Osteoblast (primary cell): ENCODE measurements at regions not wholly inside any gene's neighbourhood (a gene's known extent, or its start where the extent isn't known, plus 50 kb on each side); places are given as distances from the start of the nearest gene placed in this dataset.

Source experiments
- DNase-seq: peaks from one replicate; pipeline ENCODE4 v3.0.0; 2011; ENCODE audit warnings: low spot score, mixed read lengths; ENCODE audit not compliant: insufficient read length; ENCODE audit errors: missing footprints
- H2AFZ ChIP-seq: 2 replicates; pipeline ENCODE4 v1.6.0; 2011; ENCODE audit warnings: mild to moderate bottlenecking, low read length
- H3K27ac ChIP-seq: 2 replicates; pipeline ENCODE4 v1.5.1; 2011; ENCODE audit warnings: mild to moderate bottlenecking, low read depth, low read length, moderate library complexity
- H3K27me3 ChIP-seq: 2 replicates; pipeline ENCODE4 v1.6.0; 2012; ENCODE audit warnings: mild to moderate bottlenecking, control low read depth, inconsistent platforms, low read length, moderate library complexity; ENCODE audit not compliant: insufficient read depth
- H3K36me3 ChIP-seq: 2 replicates; pipeline ENCODE4 v1.5.1; 2011; ENCODE audit warnings: mild to moderate bottlenecking, low read length, control low read depth, moderate library complexity; ENCODE audit not compliant: insufficient read depth
- H3K4me1 ChIP-seq: 2 replicates; pipeline ENCODE4 v1.5.1; 2011; ENCODE audit warnings: mild to moderate bottlenecking, low read length, control low read depth, moderate library complexity; ENCODE audit not compliant: insufficient read depth
- H3K4me2 ChIP-seq: 2 replicates; pipeline ENCODE4 v1.6.0; 2011; ENCODE audit warnings: mild to moderate bottlenecking, low read length; ENCODE audit not compliant: insufficient read depth
- H3K4me3 ChIP-seq: fragments of 200-600 bp; sonication (generic); 3 replicates; pipeline ENCODE4 v1.5.1; 2012; ENCODE audit warnings: mild to moderate bottlenecking, low read length, inconsistent platforms; ENCODE audit not compliant: insufficient read depth
- H3K79me2 ChIP-seq: 2 replicates; pipeline ENCODE4 v1.6.0; 2012; ENCODE audit warnings: mild to moderate bottlenecking, low read length, control low read depth, inconsistent platforms; ENCODE audit not compliant: insufficient read depth
- H3K9me3 ChIP-seq: 2 replicates; pipeline ENCODE4 v1.5.1; 2011; ENCODE audit warnings: low read depth, low read length, control low read depth
- H4K20me1 ChIP-seq: 2 replicates; pipeline ENCODE4 v1.6.0; 2012; ENCODE audit warnings: mild to moderate bottlenecking, low read length, control low read depth; ENCODE audit not compliant: insufficient read depth
- CTCF ChIP-seq: IDR thresholded peaks from 2 replicates; pipeline ENCODE4 v1.5.1; 2011; ENCODE audit warnings: mild to moderate bottlenecking, low read depth, low read length, moderate library complexity; ENCODE audit errors: extremely low read depth

GRCh38 chr22:47851586-47851985, 1089.1 kb downstream of the TBC1D22A start:
- Histone ChIP-seq H2AFZ (no peak overlapping the region), H3K36me3 (no peaks in the 10 kb centered on the region), H3K79me2 (no peaks in the 10 kb centered on the region), H4K20me1 (no peaks in the 10 kb centered on the region), H3K9me3 (no peaks in the 10 kb centered on the region), H3K4me2 (no peak overlapping the region), H3K4me3 (no peak overlapping the region), H3K27ac (no peak overlapping the region), H3K4me1 (no peaks in the 10 kb centered on the region), H3K27me3 (no peaks in the 10 kb centered on the region)
- DNase-seq: no peak
- no peak for TF ChIP-seq CTCF

DNA sequence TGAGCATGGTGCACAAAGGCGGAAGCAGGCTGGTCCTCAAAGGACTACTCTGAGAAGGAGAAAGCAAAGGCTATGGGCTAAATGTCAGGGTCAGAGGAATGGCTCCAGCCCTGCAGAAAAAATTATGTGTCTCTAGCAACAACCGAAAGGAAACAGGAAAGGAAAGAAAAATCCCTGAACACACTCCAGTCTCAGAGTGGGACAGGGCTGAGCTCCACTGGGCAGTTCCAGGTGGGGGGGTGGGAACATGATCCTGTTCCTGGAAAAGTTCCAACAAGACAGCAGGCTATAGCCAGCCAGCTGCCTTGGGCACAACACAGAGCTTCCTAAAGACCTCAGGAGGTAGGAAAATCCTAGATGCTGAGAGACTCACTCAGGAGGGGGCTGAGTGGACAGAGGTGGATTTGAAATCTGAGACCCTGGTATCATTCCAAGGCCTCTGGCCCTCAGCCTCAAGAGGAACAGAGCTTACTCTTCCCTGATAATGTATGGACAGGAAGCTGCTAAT, 1088.2 kb downstream of the TBC1D22A start:
- no peak for DNase-seq
- no peaks in the 10 kb centered on the region for H3K27me3 ChIP-seq
- H3K79me2 ChIP-seq: no peaks in the 10 kb centered on the region
- no peak overlapping the region for H3K4me3 ChIP-seq
- no peaks in the 10 kb centered on the region for H3K36me3 ChIP-seq
- no peaks in the 10 kb centered on the region for H3K4me1 ChIP-seq
- H3K27ac ChIP-seq: no peak overlapping the region
- TF ChIP-seq CTCF: no peak
- no peaks in the 10 kb centered on the region for H3K9me3 ChIP-seq
- no peak overlapping the region for H3K4me2 ChIP-seq
- no peak overlapping the region for H2AFZ ChIP-seq
- no peaks in the 10 kb centered on the region for H4K20me1 ChIP-seq

DNA sequence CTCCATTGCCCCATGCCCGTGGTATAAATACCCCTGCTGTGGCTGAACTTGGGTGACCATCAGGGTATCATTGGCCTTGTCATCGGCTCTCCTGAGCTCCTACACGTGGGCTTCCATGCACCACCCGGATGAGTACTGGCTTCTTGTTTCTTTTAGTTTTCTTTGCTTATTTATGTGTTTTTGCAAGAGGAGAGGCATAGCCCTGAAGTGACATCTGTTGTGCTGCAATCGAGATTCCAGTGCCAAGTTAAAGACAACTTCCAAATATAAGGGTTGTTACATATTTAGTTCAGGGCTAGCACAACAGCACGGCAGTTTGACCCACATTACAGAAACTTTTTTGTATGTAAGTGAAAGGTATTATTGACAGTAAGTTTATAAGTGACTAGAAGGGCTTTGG, 1087.1 kb downstream of the TBC1D22A start:
- Histone ChIP-seq H4K20me1 (no peaks in the 10 kb centered on the region), H2AFZ (no peak overlapping the region), H3K9me3 (no peaks in the 10 kb centered on the region), H3K79me2 (no peaks in the 10 kb centered on the region), H3K4me3 (no peak overlapping the region), H3K4me1 (no peaks in the 10 kb centered on the region), H3K27ac (no peak overlapping the region), H3K27me3 (no peaks in the 10 kb centered on the region), H3K36me3 (no peaks in the 10 kb centered on the region), H3K4me2 (no peak overlapping the region)
- no peak for TF ChIP-seq CTCF
- no peak for DNase-seq

GRCh38 chr22:47848184-47848920, 1085.9 kb downstream of the TBC1D22A start:
- H4K20me1 ChIP-seq: no peaks in the 10 kb centered on the region
- no peak overlapping the region for H3K4me2 ChIP-seq
- no peak overlapping the region for H2AFZ ChIP-seq
- DNase-seq: no peak
- H3K4me1 ChIP-seq: no peaks in the 10 kb centered on the region
- H3K4me3 ChIP-seq: no peak overlapping the region
- H3K27ac ChIP-seq: no peak overlapping the region
- TF ChIP-seq CTCF: no peak
- H3K36me3 ChIP-seq: no peaks in the 10 kb centered on the region
- no peaks in the 10 kb centered on the region for H3K27me3 ChIP-seq
- no peaks in the 10 kb centered on the region for H3K9me3 ChIP-seq
- no peaks in the 10 kb centered on the region for H3K79me2 ChIP-seq
